CD14-positive monocyte (primary cell): ENCODE measurements at regions not wholly inside any gene's neighbourhood (a gene's known extent, or its start where the extent isn't known, plus 50 kb on each side); places are given as distances from the start of the nearest gene placed in this dataset.
A peak's percentile ranks its signal among the peaks of the same experiment; 100 is the strongest.

ENCODE experiments used
- DNase-seq, 3 donors: peaks; one replicate each; pipeline ENCODE4 v3.0.0-alpha.2; 2011 to 2022
- H2AFZ ChIP-seq: 2 replicates; pipeline ENCODE4 v1.6.0; 2012; ENCODE audit warnings: mild to moderate bottlenecking, low read depth, low read length, inconsistent platforms; ENCODE audit not compliant: insufficient read depth, poor library complexity, severe bottlenecking
- H3K27ac ChIP-seq, 2 donors: 1 replicate in 1 of 2; 2 replicates in 1 of 2; pipeline ENCODE4 v1.5.1; 2012 to 2013; ENCODE audit warnings: low read length in 2 of 2, control low read depth in 1 of 2, inconsistent platforms in 1 of 2, low read depth in 1 of 2, mild to moderate bottlenecking in 1 of 2
- H3K27me3 ChIP-seq, 2 donors: one replicate each; pipeline versions ENCODE4 v1.6.0 to v1.6.1; 2011 to 2013; ENCODE audit warnings: low read length in 2 of 2; ENCODE audit not compliant: control insufficient read depth in 2 of 2, insufficient read depth in 2 of 2
- H3K36me3 ChIP-seq, 2 donors: replicated peaks in 1 of 2; 1 replicate in 1 of 2; 2 replicates in 1 of 2; pipeline versions ENCODE4 v1.5.1 to v1.6.1; 2012 to 2013; ENCODE audit warnings: low read length in 2 of 2, control low read depth in 1 of 2, inconsistent platforms in 1 of 2, mild to moderate bottlenecking in 1 of 2; ENCODE audit not compliant: insufficient read depth in 2 of 2, control insufficient read depth in 1 of 2
- H3K4me1 ChIP-seq, 2 donors: 1 replicate in 1 of 2; 2 replicates in 1 of 2; pipeline versions ENCODE4 v1.5.1 to v1.6.1; 2012 to 2013; ENCODE audit warnings: low read length in 2 of 2, control low read depth in 1 of 2, inconsistent platforms in 1 of 2, mild to moderate bottlenecking in 1 of 2, moderate library complexity in 1 of 2; ENCODE audit not compliant: insufficient read depth in 2 of 2, control insufficient read depth in 1 of 2
- H3K4me2 ChIP-seq: replicated peaks from 2 replicates; pipeline ENCODE3; 2012; ENCODE audit warnings: low read length, moderate library complexity, mild to moderate bottlenecking; ENCODE audit not compliant: poor library complexity, severe bottlenecking; ENCODE audit errors: extremely low read depth
- H3K4me3 ChIP-seq, 3 experiments: fragments of 200-600 bp in 1 of 3; sonication (generic) in 1 of 3; replicated peaks in 1 of 3; 1 replicate in 2 of 3; 2 replicates in 1 of 3; pipeline ENCODE4 v1.5.1; 2011 to 2013; ENCODE audit warnings: low read length in 3 of 3, mild to moderate bottlenecking in 3 of 3, control low read depth in 2 of 3, low read depth in 2 of 3, inconsistent platforms in 1 of 3, moderate library complexity in 1 of 3
- H3K79me2 ChIP-seq: 2 replicates; pipeline ENCODE4 v1.6.0; 2012; ENCODE audit warnings: mild to moderate bottlenecking, control low read depth, inconsistent platforms, low read length, moderate library complexity; ENCODE audit not compliant: insufficient read depth
- H3K9ac ChIP-seq: 2 replicates; pipeline ENCODE4 v1.6.0; 2017; ENCODE audit warnings: low read length, mild to moderate bottlenecking; ENCODE audit not compliant: insufficient read depth, poor library complexity, severe bottlenecking
- H3K9me3 ChIP-seq, 2 donors: replicated peaks in 1 of 2; 1 replicate in 1 of 2; 2 replicates in 1 of 2; pipeline versions ENCODE4 v1.5.1 to v1.6.1; 2012 to 2013; ENCODE audit warnings: low read length in 2 of 2, control low read depth in 1 of 2; ENCODE audit not compliant: control insufficient read depth in 1 of 2, insufficient read depth in 1 of 2
- H4K20me1 ChIP-seq: 2 replicates; pipeline ENCODE4 v1.6.0; 2012; ENCODE audit warnings: mild to moderate bottlenecking, low read length, control low read depth, moderate library complexity; ENCODE audit not compliant: insufficient read depth
- H3K27ac Mint-ChIP-seq, 7 donors: one replicate each; pipeline ENCODE4 v1.8.0; 2020; ENCODE audit warnings: mild to moderate bottlenecking in 7 of 7, mixed read lengths in 7 of 7, moderate library complexity in 6 of 7, inconsistent platforms in 2 of 7
- H3K27me3 Mint-ChIP-seq, 3 donors: one replicate each; pipeline ENCODE4 v1.8.0; 2021 to 2022; ENCODE audit warnings: low read depth in 3 of 3, mild to moderate bottlenecking in 3 of 3, mixed read lengths in 3 of 3, moderate library complexity in 3 of 3, inconsistent platforms in 1 of 3
- H3K36me3 Mint-ChIP-seq, 2 donors: one replicate each; pipeline ENCODE4 v1.8.0; 2020; ENCODE audit warnings: mixed read lengths in 2 of 2, inconsistent platforms in 1 of 2, mild to moderate bottlenecking in 1 of 2
- H3K4me1 Mint-ChIP-seq: one replicate; pipeline ENCODE4 v1.8.0; 2020; ENCODE audit warnings: mild to moderate bottlenecking, mixed read lengths
- H3K4me3 Mint-ChIP-seq, 2 donors: one replicate each; pipeline ENCODE4 v1.8.0; 2020; ENCODE audit warnings: mild to moderate bottlenecking in 2 of 2, mixed read lengths in 2 of 2, moderate library complexity in 1 of 2
- H3K9me3 Mint-ChIP-seq, 7 donors: one replicate each; pipeline ENCODE4 v1.8.0; 2020 to 2022; ENCODE audit warnings: mixed read lengths in 7 of 7, mild to moderate bottlenecking in 6 of 7, moderate library complexity in 6 of 7, inconsistent platforms in 2 of 7
- WGBS: methylation state at CpG from one replicate; pipeline ENCODE4 v1.1.5; 2013; ENCODE audit warnings: missing lambda C conversion rate; ENCODE audit not compliant: insufficient coverage; 5-methylcytosine and 5-hydroxymethylcytosine counted together
- intact Hi-C, 2 donors: fragments of 100-400 bp; cut with micrococcal nuclease; formaldehyde crosslinking; loops; one replicate each; pipeline versions ENCODE4 v1.15.0 to v1.15.1; 2023
- TF ChIP-seq, protein P1 (sequence below): fragments of 200-600 bp; IDR thresholded peaks from one replicate; pipeline ENCODE4 v1.8.0; 2022; ENCODE audit warnings: antibody characterized with exemption, mild to moderate bottlenecking

- peaks cover 42% of the 10 kb centered on the region for H3K4me1 Mint-ChIP-seq
- peak overlapping the region; percentile 18 for H2AFZ ChIP-seq
- no peak for DNase-seq
- no peak overlapping the region for H3K4me3 ChIP-seq
- TF ChIP-seq, protein P1, sequence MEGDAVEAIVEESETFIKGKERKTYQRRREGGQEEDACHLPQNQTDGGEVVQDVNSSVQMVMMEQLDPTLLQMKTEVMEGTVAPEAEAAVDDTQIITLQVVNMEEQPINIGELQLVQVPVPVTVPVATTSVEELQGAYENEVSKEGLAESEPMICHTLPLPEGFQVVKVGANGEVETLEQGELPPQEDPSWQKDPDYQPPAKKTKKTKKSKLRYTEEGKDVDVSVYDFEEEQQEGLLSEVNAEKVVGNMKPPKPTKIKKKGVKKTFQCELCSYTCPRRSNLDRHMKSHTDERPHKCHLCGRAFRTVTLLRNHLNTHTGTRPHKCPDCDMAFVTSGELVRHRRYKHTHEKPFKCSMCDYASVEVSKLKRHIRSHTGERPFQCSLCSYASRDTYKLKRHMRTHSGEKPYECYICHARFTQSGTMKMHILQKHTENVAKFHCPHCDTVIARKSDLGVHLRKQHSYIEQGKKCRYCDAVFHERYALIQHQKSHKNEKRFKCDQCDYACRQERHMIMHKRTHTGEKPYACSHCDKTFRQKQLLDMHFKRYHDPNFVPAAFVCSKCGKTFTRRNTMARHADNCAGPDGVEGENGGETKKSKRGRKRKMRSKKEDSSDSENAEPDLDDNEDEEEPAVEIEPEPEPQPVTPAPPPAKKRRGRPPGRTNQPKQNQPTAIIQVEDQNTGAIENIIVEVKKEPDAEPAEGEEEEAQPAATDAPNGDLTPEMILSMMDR, result no peak
- H3K27me3 Mint-ChIP-seq, result peaks cover 0 to 2% (median 2%) of the 10 kb centered on the region in 3 donors
- intact Hi-C loops, result no loop called here
- H3K9ac ChIP-seq, result no peak overlapping the region
- peak overlapping the region in 3 of 7 donors; percentile 31 to 55 (median 47) for H3K27ac Mint-ChIP-seq
- no peak overlapping the region for H3K4me2 ChIP-seq
- no peaks in the 10 kb centered on the region for H3K79me2 ChIP-seq
- H3K4me1 ChIP-seq, result peaks cover 32 to 46% of the 10 kb centered on the region in 2 donors
- H3K9me3 ChIP-seq, result no peaks in the 10 kb centered on the region
- no peaks in the 10 kb centered on the region for H4K20me1 ChIP-seq
- H3K27me3 ChIP-seq, result no peaks in the 10 kb centered on the region
- peaks cover 0 to 6% (median 3%) of the 10 kb centered on the region in 7 donors for H3K9me3 Mint-ChIP-seq
- H3K36me3 Mint-ChIP-seq, result peaks cover 0 to 1% of the 10 kb centered on the region in 2 donors
- H3K27ac ChIP-seq, result no peak overlapping the region
- H3K36me3 ChIP-seq, result no peaks in the 10 kb centered on the region
- WGBS, result no CpG with 5 or more reads among the region's 2 CpGs
- H3K4me3 Mint-ChIP-seq, result no peak overlapping the region
Measured at GRCh38 chr4:38211885-38212284, 251.7 kb downstream of the PTTG2 start.

GRCh38 chr4:38213083-38213805 lies 253.0 kb downstream of the PTTG2 start:
- H3K4me3 Mint-ChIP-seq, result peak overlapping the region in 1 of 2 donors; percentile 23
- no peaks in the 10 kb centered on the region for H3K27me3 ChIP-seq
- peak overlapping the region in 5 of 7 donors; percentile 6 to 87 (median 35) for H3K27ac Mint-ChIP-seq
- peaks cover 0 to 2% (median 2%) of the 10 kb centered on the region in 3 donors for H3K27me3 Mint-ChIP-seq
- peaks cover 42% of the 10 kb centered on the region for H3K4me1 Mint-ChIP-seq
- intact Hi-C loops, result no loop called here
- WGBS, result no CpG with 5 or more reads among the region's 2 CpGs
- H3K27ac ChIP-seq, result peak overlapping the region in 1 of 2 donors; percentile 15
- no peaks in the 10 kb centered on the region for H3K36me3 ChIP-seq
- H3K4me2 ChIP-seq, result no peak overlapping the region
- H3K4me3 ChIP-seq, result no peak overlapping the region
- H3K79me2 ChIP-seq, result no peaks in the 10 kb centered on the region
- no peak overlapping the region for H2AFZ ChIP-seq
- H3K9me3 Mint-ChIP-seq, result peaks cover 0 to 6% (median 3%) of the 10 kb centered on the region in 7 donors
- TF ChIP-seq, protein P1, result no peak
- peaks cover 32 to 46% of the 10 kb centered on the region in 2 donors for H3K4me1 ChIP-seq
- DNase-seq, result peak in 2 of 3 donors; percentile 23 to 71
- H4K20me1 ChIP-seq, result no peaks in the 10 kb centered on the region
- no peak overlapping the region for H3K9ac ChIP-seq
- H3K9me3 ChIP-seq, result no peaks in the 10 kb centered on the region
- peaks cover 0 to 1% of the 10 kb centered on the region in 2 donors for H3K36me3 Mint-ChIP-seq
